Astrocyte of the hippocampus (primary cell): ENCODE measurements at regions not wholly inside any gene's neighbourhood (a gene's known extent, or its start where the extent isn't known, plus 50 kb on each side); places are given as distances from the start of the nearest gene placed in this dataset.

Experiments
- DNase-seq: peaks from one replicate; pipeline ENCODE4 v3.0.0; 2011; ENCODE audit warnings: low read depth, low spot score

- DNase-seq: no peak
Observed at GRCh38 chr1:184319879-184320278, 67.0 kb upstream of the C1orf21 start.

GRCh38 chr1:184322253-184322652 is 64.6 kb upstream of the C1orf21 start:
- no peak for DNase-seq

- DNase-seq: no peak
Observed at GRCh38 chr1:184324972-184325371, 61.9 kb upstream of the C1orf21 start.

GRCh38 chr1:184326278-184326677 is 60.6 kb upstream of the C1orf21 start:
- no peak for DNase-seq

GRCh38 chr1:184329245-184329953 is 57.4 kb upstream of the C1orf21 start:
- no peak for DNase-seq

GRCh38 chr1:184329962-184330868 is 56.6 kb upstream of the C1orf21 start:
- peak; percentile 73 for DNase-seq

- peak; percentile 11 for DNase-seq
Observed at GRCh38 chr1:184330875-184331274, 56.0 kb upstream of the C1orf21 start.
